ENCODE measurements at regions not wholly inside any gene's neighbourhood (a gene's known extent, or its start where the extent isn't known, plus 50 kb on each side); places are given as distances from the start of the nearest gene placed in this dataset.

- CTCF ChIA-PET (ENCODE audit: partially characterized antibody) = interaction anchor here (0.6 to 3.7 kb wide), 22 partner anchors 9 to 1913 kb away, joined by 3 to 18 read pairs (median 3); no protein-coding TSS in a partner anchor
- FAIRE-seq = peak; percentile 99
- TF ChIP-seq SIN3A (conservative IDR thresholded peaks at IDR 0.05 in 1 of 2, IDR thresholded peaks at IDR 0.05 in 1 of 2; ENCODE audit: low read depth in 1 of 2, low read length in 2 of 2) (no peak), TBP (IDR thresholded peaks at IDR 0.05; ENCODE audit: low read depth, low read length) (0 out of 2 replicates have a peak, but pooled peaks have one; percentile 12), USF2 (IDR thresholded peaks at IDR 0.05; ENCODE audit: low read length) (no peak), RAD21 (IDR thresholded peaks at IDR 0.05 in 1 of 2, conservative IDR thresholded peaks at IDR 0.05 in 1 of 2; ENCODE audit: low read depth in 2 of 2, low read length in 2 of 2) (peak; percentile 95 to 97), TAF7 (optimal IDR thresholded peaks at IDR 0.05; ENCODE audit: borderline replicate concordance, low read depth, low read length) (no peak), RBBP5 (IDR thresholded peaks at IDR 0.05; ENCODE audit: borderline replicate concordance, low read depth, low read length) (no peak), CTCF (IDR thresholded peaks at IDR 0.05; ENCODE audit: control extremely low read depth in 1 of 3, insufficient read depth in 1 of 3, low read depth in 1 of 3, low read length in 3 of 3) (peak; percentile 57 to 92 (median 85)), SP4 (IDR thresholded peaks at IDR 0.05; ENCODE audit: low read length) (no peak), TEAD4 (IDR thresholded peaks at IDR 0.05; ENCODE audit: low read depth, low read length) (peak; percentile 86)
Measured at GRCh38 chr2:58762176-58762781, 521.2 kb upstream of the FANCL start.

More at GRCh38 chr2:58762176-58762781, 521.2 kb upstream of the FANCL start:
- no peaks in the 10 kb centered on the region for H3K9me3 ChIP-seq (ENCODE audit: insufficient read depth in 2 of 2, low read depth in 1 of 2, low read length in 1 of 2)
- no peak overlapping the region for H3K27ac ChIP-seq (ENCODE audit: low read depth, low read length)
- H3K14ac ChIP-seq (ENCODE audit: insufficient read length) = no peak overlapping the region
- H3K79me2 ChIP-seq (ENCODE audit: control insufficient read depth in 1 of 2, insufficient read depth in 2 of 2, low read length in 2 of 2) = no peaks in the 10 kb centered on the region
- peak; percentile 80 to 84 for DNase-seq (ENCODE audit: low read depth in 1 of 2, low spot score in 2 of 2)
- no peak overlapping the region for H3K18ac ChIP-seq (ENCODE audit: extremely low read depth, low read length)
- no peak overlapping the region for H3K23ac ChIP-seq (ENCODE audit: insufficient read length)
- POLR2A ChIA-PET (ENCODE audit: partially characterized antibody) = no interaction called here
- no peak overlapping the region for H3K4me2 ChIP-seq (ENCODE audit: insufficient read depth in 1 of 2, low read depth in 2 of 2, low read length in 2 of 2)
- H4K91ac ChIP-seq (replicated peaks; ENCODE audit: insufficient read length, low read length) = no peak overlapping the region
- H2BK120ac ChIP-seq (replicated peaks; ENCODE audit: low read depth, low read length) = no peak overlapping the region
- no peaks in the 10 kb centered on the region for H4K20me1 ChIP-seq (replicated peaks in 1 of 2; ENCODE audit: control insufficient read depth in 1 of 2, insufficient read depth in 2 of 2, low read length in 2 of 2)
- no peak overlapping the region for H2AK5ac ChIP-seq (ENCODE audit: low read depth, low read length)
- no peak overlapping the region for H2BK20ac ChIP-seq (ENCODE audit: low read length)
- no peaks in the 10 kb centered on the region for H3K79me1 ChIP-seq (ENCODE audit: low read depth, low read length)
- peaks cover 0 to 7% (median 4%) of the 10 kb centered on the region in 4 experiments; a peak in 4 of 7 replicates for H3K4me1 ChIP-seq (replicated peaks in 1 of 4; ENCODE audit: control insufficient read depth in 3 of 4, insufficient read depth in 4 of 4, low read length in 3 of 4)
- H3K9ac ChIP-seq (replicated peaks in 1 of 4; ENCODE audit: extremely low read depth in 1 of 4, low read depth in 3 of 4, low read length in 3 of 4) = no peak overlapping the region
- no peak overlapping the region for H3K4ac ChIP-seq (replicated peaks; ENCODE audit: insufficient read length, low read depth, low read length)
- no peaks in the 10 kb centered on the region for H3K36me3 ChIP-seq (ENCODE audit: control insufficient read depth in 2 of 4, insufficient read depth in 4 of 4, low read length in 3 of 4)
- 36% methylated on average over 5 of the region's 5 CpGs; no CpG with 5 or more reads in 1 of the 2 experiments for WGBS, 2 experiments (ENCODE audit: extremely low coverage in 1 of 2, insufficient coverage in 1 of 2, insufficient read length in 1 of 2, insufficient replicate concordance in 2 of 2, low coverage in 1 of 2, low lambda C conversion rate in 2 of 2, missing lambda C conversion rate in 1 of 2)
- no peak overlapping the region for H2AFZ ChIP-seq (ENCODE audit: low read length)
- no peak overlapping the region for H2BK5ac ChIP-seq (ENCODE audit: low read depth, low read length)
- H3K23me2 ChIP-seq (ENCODE audit: low read depth, low read length) = no peaks in the 10 kb centered on the region
- no peak overlapping the region for H2BK12ac ChIP-seq (ENCODE audit: low read depth, low read length)
- H3K27me3 ChIP-seq (replicated peaks in 1 of 4; ENCODE audit: control insufficient read depth in 3 of 4, extremely low read depth in 1 of 4, insufficient read depth in 3 of 4, low read length in 3 of 4) = no peaks in the 10 kb centered on the region
- H4K8ac ChIP-seq (ENCODE audit: extremely low read depth, insufficient read depth, low read length) = no peak overlapping the region
- no peak overlapping the region for H4K5ac ChIP-seq (ENCODE audit: insufficient read length, low read depth, low read length)
- H3K4me3 ChIP-seq (ENCODE audit: extremely low read depth in 1 of 4, insufficient read depth in 2 of 4, low read depth in 3 of 4, low read length in 4 of 4) = no peak overlapping the region
- H3K56ac ChIP-seq (replicated peaks; ENCODE audit: insufficient read length, low read depth, low read length) = no peak overlapping the region
- no peak overlapping the region for H2BK15ac ChIP-seq (ENCODE audit: low read length)
